Stimulated activated naive B cell treated with anti-CD40 and anti-IgM and Interleukin-4, amounts not matched to agents 10 μg/mL and 1 μg/mL and 100 μg/mL, for 72 hours (primary cell): ENCODE measurements at regions not wholly inside any gene's neighbourhood (a gene's known extent, or its start where the extent isn't known, plus 50 kb on each side); places are given as distances from the start of the nearest gene placed in this dataset.
A peak's percentile ranks its signal among the peaks of the same experiment; 100 is the strongest.
"Not testable (repeated sequence)": the region's sequence is repeated elsewhere in the genome, so short reads cannot be mapped to it uniquely, and the experiment has no call there.

Experiments used
- ATAC-seq, 2 donors: fragments of 150-1000 bp; cut with Tn5 transposase; replicated peaks; 2 replicates each; pipeline ENCODE4 v1.10.0; 2021; ENCODE audit warnings: moderate library complexity in 1 of 2
- DNase-seq: peaks from one replicate; pipeline ENCODE4 v3.0.0; 2021
- H3K27ac Mint-ChIP-seq: one replicate; pipeline ENCODE4 v1.8.0; 2022; ENCODE audit warnings: mild to moderate bottlenecking, mixed read lengths
- H3K27me3 Mint-ChIP-seq, 2 donors: one replicate each; pipeline ENCODE4 v1.8.0; 2022; ENCODE audit warnings: mixed read lengths in 2 of 2
- H3K36me3 Mint-ChIP-seq, 2 donors: one replicate each; pipeline ENCODE4 v1.8.0; 2022; ENCODE audit warnings: mixed read lengths in 2 of 2, mild to moderate bottlenecking in 1 of 2
- H3K4me1 Mint-ChIP-seq, 2 donors: one replicate each; pipeline ENCODE4 v1.8.0; 2022; ENCODE audit warnings: mixed read lengths in 2 of 2, mild to moderate bottlenecking in 1 of 2
- H3K4me3 Mint-ChIP-seq, 2 donors: one replicate each; pipeline ENCODE4 v1.8.0; 2022; ENCODE audit warnings: mild to moderate bottlenecking in 2 of 2, mixed read lengths in 2 of 2, moderate library complexity in 1 of 2
- H3K9me3 Mint-ChIP-seq, 2 donors: one replicate each; pipeline ENCODE4 v1.8.0; 2022; ENCODE audit warnings: mixed read lengths in 2 of 2, mild to moderate bottlenecking in 1 of 2

GRCh38 chr3:18558507-18558906 lies 133.4 kb upstream of the SATB1 start:
- no peak for DNase-seq
- no peak for ATAC-seq
- H3K9me3 Mint-ChIP-seq: peaks cover 0 to 4% of the 10 kb centered on the region in 2 donors
- no peak overlapping the region for H3K4me3 Mint-ChIP-seq
- no peaks in the 10 kb centered on the region for H3K36me3 Mint-ChIP-seq
- H3K4me1 Mint-ChIP-seq: peaks cover 26 to 41% of the 10 kb centered on the region in 2 donors
- H3K27me3 Mint-ChIP-seq: peaks cover 0 to 8% of the 10 kb centered on the region in 2 donors
- H3K27ac Mint-ChIP-seq: peak overlapping the region; percentile 80

GRCh38 chr3:18557216-18557615 lies 132.1 kb upstream of the SATB1 start:
- Mint-ChIP-seq H3K9me3 (peaks cover 0 to 4% of the 10 kb centered on the region in 2 donors), H3K4me1 (peaks cover 26 to 41% of the 10 kb centered on the region in 2 donors), H3K4me3 (no peak overlapping the region), H3K27me3 (peaks cover 0 to 8% of the 10 kb centered on the region in 2 donors), H3K27ac (peak overlapping the region; percentile 94), H3K36me3 (no peaks in the 10 kb centered on the region)
- ATAC-seq (no peak), DNase-seq (no peak)

- DNase-seq: peak; percentile 81
- peak overlapping the region; percentile 94 for H3K27ac Mint-ChIP-seq
- H3K27me3 Mint-ChIP-seq: peaks cover 0 to 4% of the 10 kb centered on the region in 2 donors
- ATAC-seq: peak; percentile 95 to 96
- no peak overlapping the region for H3K4me3 Mint-ChIP-seq
- no peaks in the 10 kb centered on the region for H3K36me3 Mint-ChIP-seq
- H3K4me1 Mint-ChIP-seq: peaks cover 26 to 41% of the 10 kb centered on the region in 2 donors
- H3K9me3 Mint-ChIP-seq: peaks cover 0 to 4% of the 10 kb centered on the region in 2 donors
These were observed 131.5 kb upstream of the SATB1 start for GRCh38 chr3:18556503-18557135.

GRCh38 chr3:18556001-18556408 lies 130.9 kb upstream of the SATB1 start:
- H3K27ac Mint-ChIP-seq: peak overlapping the region; percentile 94
- peaks cover 0 to 3% of the 10 kb centered on the region in 2 donors for H3K27me3 Mint-ChIP-seq
- H3K4me1 Mint-ChIP-seq: peaks cover 26 to 41% of the 10 kb centered on the region in 2 donors
- no peaks in the 10 kb centered on the region for H3K36me3 Mint-ChIP-seq
- peaks cover 0 to 4% of the 10 kb centered on the region in 2 donors for H3K9me3 Mint-ChIP-seq
- DNase-seq: peak; percentile 52
- H3K4me3 Mint-ChIP-seq: no peak overlapping the region
- peak; percentile 61 to 72 for ATAC-seq

GRCh38 chr3:18552579-18553105 lies 127.5 kb upstream of the SATB1 start:
- H3K4me3 Mint-ChIP-seq, H3K27ac Mint-ChIP-seq, H3K36me3 Mint-ChIP-seq, H3K9me3 Mint-ChIP-seq, H3K27me3 Mint-ChIP-seq, DNase-seq: not testable (repeated sequence)
- H3K4me1 Mint-ChIP-seq: peaks cover 13 to 17% of the 10 kb centered on the region in 2 donors
- ATAC-seq: peak in 1 of 2 donors; percentile 23

- peaks cover 0 to 1% of the 10 kb centered on the region in 2 donors for H3K9me3 Mint-ChIP-seq
These were observed 121.5 kb upstream of the SATB1 start for GRCh38 chr3:18546632-18547031.

GRCh38 chr3:18544146-18544545 lies 119.0 kb upstream of the SATB1 start:
- no peak for DNase-seq
- no peak overlapping the region for H3K27ac Mint-ChIP-seq
- peak in 1 of 2 donors; percentile 25 for ATAC-seq
- no peak overlapping the region for H3K4me3 Mint-ChIP-seq
- H3K27me3 Mint-ChIP-seq: no peaks in the 10 kb centered on the region
- peaks cover 0 to 1% of the 10 kb centered on the region in 2 donors for H3K9me3 Mint-ChIP-seq
- H3K4me1 Mint-ChIP-seq: peaks cover 0 to 6% of the 10 kb centered on the region in 2 donors
- H3K36me3 Mint-ChIP-seq: no peaks in the 10 kb centered on the region

More at GRCh38 chr3:18546632-18547031, 121.5 kb upstream of the SATB1 start:
- ATAC-seq: peak in 1 of 2 donors; percentile 38
- Mint-ChIP-seq H3K27me3 (no peaks in the 10 kb centered on the region), H3K4me3 (no peak overlapping the region), H3K36me3 (no peaks in the 10 kb centered on the region), H3K4me1 (peaks cover 0 to 6% of the 10 kb centered on the region in 2 donors), H3K27ac (no peak overlapping the region)
- DNase-seq: no peak

GRCh38 chr3:18538463-18539230 lies 113.5 kb upstream of the SATB1 start:
- Mint-ChIP-seq H3K9me3 (no peaks in the 10 kb centered on the region), H3K36me3 (no peaks in the 10 kb centered on the region), H3K27ac (no peak overlapping the region), H3K27me3 (no peaks in the 10 kb centered on the region), H3K4me3 (no peak overlapping the region), H3K4me1 (no peaks in the 10 kb centered on the region)
- ATAC-seq: no peak
- no peak for DNase-seq

GRCh38 chr3:18533039-18533438 lies 107.9 kb upstream of the SATB1 start:
- Mint-ChIP-seq H3K36me3 (peaks cover 4 to 5% of the 10 kb centered on the region in 2 donors), H3K9me3 (peaks cover 6% of the 10 kb centered on the region in 2 donors), H3K27me3 (no peaks in the 10 kb centered on the region), H3K4me1 (peaks cover 18 to 38% of the 10 kb centered on the region in 2 donors), H3K4me3 (no peak overlapping the region), H3K27ac (no peak overlapping the region)
- DNase-seq: no peak
- no peak for ATAC-seq

- Mint-ChIP-seq H3K27me3 (no peaks in the 10 kb centered on the region), H3K27ac (no peak overlapping the region), H3K36me3 (peaks cover 7 to 9% of the 10 kb centered on the region in 2 donors), H3K4me3 (no peak overlapping the region), H3K4me1 (peaks cover 23 to 45% of the 10 kb centered on the region in 2 donors), H3K9me3 (peaks cover 6% of the 10 kb centered on the region in 2 donors)
- peak; percentile 37 for DNase-seq
- peak; percentile 100 for ATAC-seq
These were observed 106.5 kb upstream of the SATB1 start for GRCh38 chr3:18531662-18532061.

GRCh38 chr3:18529631-18530030 lies 104.5 kb upstream of the SATB1 start:
- no peak overlapping the region for H3K27ac Mint-ChIP-seq
- ATAC-seq (no peak), DNase-seq (no peak)
- H3K36me3 Mint-ChIP-seq: peaks cover 17 to 23% of the 10 kb centered on the region in 2 donors
- H3K27me3 Mint-ChIP-seq: no peaks in the 10 kb centered on the region
- peaks cover 23 to 45% of the 10 kb centered on the region in 2 donors for H3K4me1 Mint-ChIP-seq
- H3K4me3 Mint-ChIP-seq: no peak overlapping the region
- H3K9me3 Mint-ChIP-seq: peaks cover 15 to 22% of the 10 kb centered on the region in 2 donors

GRCh38 chr3:18527691-18528090 lies 102.6 kb upstream of the SATB1 start:
- H3K27me3 Mint-ChIP-seq: no peaks in the 10 kb centered on the region
- ATAC-seq (no peak), DNase-seq (no peak)
- peak overlapping the region; percentile 76 for H3K27ac Mint-ChIP-seq
- H3K4me1 Mint-ChIP-seq: peaks cover 23 to 38% of the 10 kb centered on the region in 2 donors
- peaks cover 19 to 28% of the 10 kb centered on the region in 2 donors for H3K36me3 Mint-ChIP-seq
- H3K4me3 Mint-ChIP-seq: no peak overlapping the region
- peaks cover 15 to 24% of the 10 kb centered on the region in 2 donors for H3K9me3 Mint-ChIP-seq

GRCh38 chr3:18526667-18527066 lies 101.5 kb upstream of the SATB1 start:
- Mint-ChIP-seq H3K27ac (no peak overlapping the region), H3K4me1 (peaks cover 21 to 33% of the 10 kb centered on the region in 2 donors), H3K4me3 (no peak overlapping the region), H3K36me3 (peaks cover 17 to 28% of the 10 kb centered on the region in 2 donors), H3K27me3 (no peaks in the 10 kb centered on the region), H3K9me3 (peaks cover 13 to 21% of the 10 kb centered on the region in 2 donors)
- no peak for ATAC-seq
- DNase-seq: no peak

GRCh38 chr3:18516170-18516569 lies 91.0 kb upstream of the SATB1 start:
- H3K4me3 Mint-ChIP-seq, DNase-seq, H3K27ac Mint-ChIP-seq, H3K9me3 Mint-ChIP-seq, H3K27me3 Mint-ChIP-seq, ATAC-seq, H3K36me3 Mint-ChIP-seq: not testable (repeated sequence)
- H3K4me1 Mint-ChIP-seq: peaks cover 16 to 20% of the 10 kb centered on the region in 2 donors
